ENCODE measurements at regions not wholly inside any gene's neighbourhood (a gene's known extent, or its start where the extent isn't known, plus 50 kb on each side); places are given as distances from the start of the nearest gene placed in this dataset.

- ATAC-seq (no peak), FAIRE-seq (no peak), DNase-seq (ENCODE audit: low read depth in 1 of 2, low spot score in 1 of 2) (no peak)
- POLR2A ChIA-PET, result no interaction called here
- Histone ChIP-seq H3K27ac (no peak overlapping the region), H3K4me1 (no peaks in the 10 kb centered on the region), H3K4me2 (no peak overlapping the region), H3K4me3 (no peak overlapping the region), H3K9me3 (no peaks in the 10 kb centered on the region)
- no peak for TF ChIP-seq TP53 (CRISPR knock-in tag; IDR thresholded peaks at IDR 0.05)
- TF ChIP-seq POLR2A (IDR thresholded peaks at IDR 0.05; ENCODE audit: low read length), result no peak
- TF ChIP-seq SMC3 (IDR thresholded peaks at IDR 0.05), result no peak
- no peak for TF ChIP-seq JUN (IDR thresholded peaks at IDR 0.05)
- no peak for TF ChIP-seq HOXB5 (CRISPR knock-in tag; IDR thresholded peaks at IDR 0.05)
- no peak for TF ChIP-seq HOXA7 (CRISPR knock-in tag; IDR thresholded peaks at IDR 0.05)
- no peak for TF ChIP-seq REST (IDR thresholded peaks at IDR 0.05)
- no peak for TF ChIP-seq CEBPB (IDR thresholded peaks at IDR 0.05)
- no peak for TF ChIP-seq MAX (IDR thresholded peaks at IDR 0.05)
- no peak for TF ChIP-seq ESRRA (IDR thresholded peaks at IDR 0.05; ENCODE audit: borderline replicate concordance, low read length)
- no peak for TF ChIP-seq CHD2 (IDR thresholded peaks at IDR 0.05; ENCODE audit: low read length, partially characterized antibody)
- TF ChIP-seq BCL3 (IDR thresholded peaks at IDR 0.05), result no peak
- TF ChIP-seq CTCF (IDR thresholded peaks at IDR 0.05), result no peak
- no peak for TF ChIP-seq ATOH8 (CRISPR knock-in tag; IDR thresholded peaks at IDR 0.05; ENCODE audit: low read depth)
- TF ChIP-seq KDM1A (IDR thresholded peaks at IDR 0.05; ENCODE audit: low read depth), result no peak
- no peak for TF ChIP-seq CBX2 (IDR thresholded peaks at IDR 0.05; ENCODE audit: borderline replicate concordance, low read depth)
- TF ChIP-seq CBX8 (IDR thresholded peaks at IDR 0.05), result no peak
- no peak for TF ChIP-seq MAZ (IDR thresholded peaks at IDR 0.05; ENCODE audit: borderline replicate concordance, low read depth, low read length)
- TF ChIP-seq KDM5A (IDR thresholded peaks at IDR 0.05), result no peak
- no peak for TF ChIP-seq NFE2L2 (conservative IDR thresholded peaks at IDR 0.05; ENCODE audit: low read length)
- CTCF ChIA-PET, result no interaction called here
Measured at GRCh38 chr7:119090851-119091250, 866.3 kb downstream of the ANKRD7 start.

- ATAC-seq (no peak), DNase-seq (ENCODE audit: low read depth in 1 of 2, low spot score in 1 of 2) (no peak), FAIRE-seq (no peak)
- no peaks in the 10 kb centered on the region for H3K9me3 ChIP-seq
- ChIA-PET CTCF (no interaction called here), POLR2A (no interaction called here)
- no peak overlapping the region for H3K27ac ChIP-seq
- H3K4me2 ChIP-seq, result no peak overlapping the region
- 0 out of 3 replicates have a peak, but pooled peaks cover 3% of the 10 kb centered on the region for H3K4me1 ChIP-seq
- 46% methylated on average over 3 of the region's 3 CpGs for WGBS (ENCODE audit: missing lambda C conversion rate)
- H3K4me3 ChIP-seq, result no peak overlapping the region
- TF ChIP-seq ZC3H11A (IDR thresholded peaks at IDR 0.05), result no peak
- TF ChIP-seq POLR2A (IDR thresholded peaks at IDR 0.05; ENCODE audit: low read length), result no peak
- TF ChIP-seq MAFK (IDR thresholded peaks at IDR 0.05; ENCODE audit: partially characterized antibody), result no peak
- no peak for TF ChIP-seq ZSCAN20 (CRISPR knock-in tag; IDR thresholded peaks at IDR 0.05)
- TF ChIP-seq RAD21 (conservative IDR thresholded peaks at IDR 0.05 in 1 of 2, IDR thresholded peaks at IDR 0.05 in 1 of 2), result no peak
- no peak for TF ChIP-seq CBX2 (IDR thresholded peaks at IDR 0.05; ENCODE audit: borderline replicate concordance, low read depth)
- no peak for TF ChIP-seq FOXS1 (CRISPR knock-in tag; IDR thresholded peaks at IDR 0.05)
- TF ChIP-seq USF2 (IDR thresholded peaks at IDR 0.05), result no peak
- no peak for TF ChIP-seq TFCP2L1 (CRISPR knock-in tag; IDR thresholded peaks at IDR 0.05)
Measured at GRCh38 chr7:119096683-119097082, 872.2 kb downstream of the ANKRD7 start.
